Endothelial cell (in vitro differentiated cells): ENCODE measurements at regions not wholly inside any gene's neighbourhood (a gene's known extent, or its start where the extent isn't known, plus 50 kb on each side); places are given as distances from the start of the nearest gene placed in this dataset.

Source experiments
- DNase-seq: peaks from one replicate; pipeline ENCODE4 v3.0.0; 2021; ENCODE audit warnings: low spot score
- H3K27ac Mint-ChIP-seq: one replicate; pipeline ENCODE4 v1.8.0; 2021; ENCODE audit warnings: mixed read lengths, inconsistent platforms; ENCODE audit not compliant: unreplicated experiment
- H3K27me3 Mint-ChIP-seq: one replicate; pipeline ENCODE4 v1.8.0; 2021; ENCODE audit warnings: mild to moderate bottlenecking, moderate library complexity, mixed read lengths, inconsistent platforms; ENCODE audit not compliant: unreplicated experiment
- H3K36me3 Mint-ChIP-seq: one replicate; pipeline ENCODE4 v1.8.0; 2021; ENCODE audit warnings: mild to moderate bottlenecking, low read depth, mixed read lengths, inconsistent platforms; ENCODE audit not compliant: unreplicated experiment
- H3K4me1 Mint-ChIP-seq: one replicate; pipeline ENCODE4 v1.8.0; 2021; ENCODE audit warnings: mild to moderate bottlenecking, mixed read lengths, inconsistent platforms; ENCODE audit not compliant: unreplicated experiment
- H3K4me3 Mint-ChIP-seq: one replicate; pipeline ENCODE4 v1.8.0; 2021; ENCODE audit warnings: mild to moderate bottlenecking, mixed read lengths, inconsistent platforms; ENCODE audit not compliant: unreplicated experiment
- H3K9me3 Mint-ChIP-seq: one replicate; pipeline ENCODE4 v1.8.0; 2021; ENCODE audit warnings: mixed read lengths, inconsistent platforms; ENCODE audit not compliant: unreplicated experiment
- CTCF ChIP-seq: fragments of 200-600 bp; sonication (generic); IDR thresholded peaks from one replicate; pipeline ENCODE4 v1.5.0; 2021; ENCODE audit warnings: antibody characterized with exemption; ENCODE audit not compliant: unreplicated experiment

- Mint-ChIP-seq H3K4me3 (no peak overlapping the region), H3K9me3 (no peaks in the 10 kb centered on the region), H3K36me3 (no peaks in the 10 kb centered on the region), H3K27ac (no peak overlapping the region), H3K4me1 (peaks cover 6% of the 10 kb centered on the region), H3K27me3 (peaks cover 6% of the 10 kb centered on the region)
- no peak for DNase-seq
- no peak for TF ChIP-seq CTCF
These were observed 151.1 kb upstream of the CAMK1G start for GRCh38 chr1:209432443-209432825.

- Mint-ChIP-seq H3K36me3 (no peaks in the 10 kb centered on the region), H3K4me3 (no peak overlapping the region), H3K4me1 (peaks cover 3% of the 10 kb centered on the region), H3K27ac (no peak overlapping the region), H3K27me3 (peaks cover 6% of the 10 kb centered on the region), H3K9me3 (no peaks in the 10 kb centered on the region)
- TF ChIP-seq CTCF, result no peak
- DNase-seq, result no peak
These were observed 149.9 kb upstream of the CAMK1G start for GRCh38 chr1:209433649-209434031.

- TF ChIP-seq CTCF, result no peak
- Mint-ChIP-seq H3K27ac (no peak overlapping the region), H3K27me3 (peaks cover 3% of the 10 kb centered on the region), H3K9me3 (no peaks in the 10 kb centered on the region), H3K4me1 (peaks cover 3% of the 10 kb centered on the region), H3K4me3 (no peak overlapping the region), H3K36me3 (no peaks in the 10 kb centered on the region)
- no peak for DNase-seq
These were observed 149.4 kb upstream of the CAMK1G start for GRCh38 chr1:209434066-209434465.

- no peak overlapping the region for H3K27ac Mint-ChIP-seq
- peaks cover 3% of the 10 kb centered on the region for H3K4me1 Mint-ChIP-seq
These were observed 148.8 kb upstream of the CAMK1G start for GRCh38 chr1:209434631-209435217.

More at GRCh38 chr1:209434631-209435217, 148.8 kb upstream of the CAMK1G start:
- no peak for TF ChIP-seq CTCF
- Mint-ChIP-seq H3K4me3 (no peak overlapping the region), H3K9me3 (no peaks in the 10 kb centered on the region), H3K36me3 (no peaks in the 10 kb centered on the region), H3K27me3 (peaks cover 3% of the 10 kb centered on the region)
- no peak for DNase-seq
